NB4 (cell line): ENCODE measurements at regions not wholly inside any gene's neighbourhood (a gene's known extent, or its start where the extent isn't known, plus 50 kb on each side); places are given as distances from the start of the nearest gene placed in this dataset.

Source experiments
- DNase-seq: peaks from one replicate; pipeline ENCODE4 v3.0.0; 2010; ENCODE audit warnings: low read depth
- H3K4me3 ChIP-seq: one replicate; pipeline ENCODE4 v1.5.1; 2011; ENCODE audit warnings: mild to moderate bottlenecking, low read depth, low read length, moderate library complexity
- MAX ChIP-seq: IDR thresholded peaks from 2 replicates; pipeline ENCODE4 v1.6.1; 2011; ENCODE audit warnings: low read depth, low read length
- MYC ChIP-seq: IDR thresholded peaks from 2 replicates; pipeline ENCODE4 v1.6.1; 2011; ENCODE audit warnings: low read depth, low read length
- POLR2A ChIP-seq: IDR thresholded peaks from 2 replicates; pipeline ENCODE4 v1.6.1; 2011; ENCODE audit warnings: mild to moderate bottlenecking; ENCODE audit not compliant: insufficient read length; ENCODE audit errors: extremely low read depth
- TF ChIP-seq, protein P1 (sequence below): IDR thresholded peaks from one replicate; pipeline ENCODE4 v1.5.1; 2012; ENCODE audit warnings: low read depth, low read length

- no peak overlapping the region for H3K4me3 ChIP-seq
- no peak for DNase-seq
- TF ChIP-seq MYC (no peak), POLR2A (no peak), MAX (no peak)
- TF ChIP-seq, protein P1, sequence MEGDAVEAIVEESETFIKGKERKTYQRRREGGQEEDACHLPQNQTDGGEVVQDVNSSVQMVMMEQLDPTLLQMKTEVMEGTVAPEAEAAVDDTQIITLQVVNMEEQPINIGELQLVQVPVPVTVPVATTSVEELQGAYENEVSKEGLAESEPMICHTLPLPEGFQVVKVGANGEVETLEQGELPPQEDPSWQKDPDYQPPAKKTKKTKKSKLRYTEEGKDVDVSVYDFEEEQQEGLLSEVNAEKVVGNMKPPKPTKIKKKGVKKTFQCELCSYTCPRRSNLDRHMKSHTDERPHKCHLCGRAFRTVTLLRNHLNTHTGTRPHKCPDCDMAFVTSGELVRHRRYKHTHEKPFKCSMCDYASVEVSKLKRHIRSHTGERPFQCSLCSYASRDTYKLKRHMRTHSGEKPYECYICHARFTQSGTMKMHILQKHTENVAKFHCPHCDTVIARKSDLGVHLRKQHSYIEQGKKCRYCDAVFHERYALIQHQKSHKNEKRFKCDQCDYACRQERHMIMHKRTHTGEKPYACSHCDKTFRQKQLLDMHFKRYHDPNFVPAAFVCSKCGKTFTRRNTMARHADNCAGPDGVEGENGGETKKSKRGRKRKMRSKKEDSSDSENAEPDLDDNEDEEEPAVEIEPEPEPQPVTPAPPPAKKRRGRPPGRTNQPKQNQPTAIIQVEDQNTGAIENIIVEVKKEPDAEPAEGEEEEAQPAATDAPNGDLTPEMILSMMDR: no peak
These were observed 1652.0 kb downstream of the NCAM2 start for GRCh38 chr21:22650226-22650625.

- no peak overlapping the region for H3K4me3 ChIP-seq
- TF ChIP-seq MYC (no peak), MAX (no peak), POLR2A (no peak)
- TF ChIP-seq, protein P1: no peak
- no peak for DNase-seq
These were observed 1659.6 kb downstream of the NCAM2 start for GRCh38 chr21:22657781-22658180.

- no peak overlapping the region for H3K4me3 ChIP-seq
- DNase-seq: no peak
- TF ChIP-seq, protein P1: no peak
- no peak for TF ChIP-seq MAX
- TF ChIP-seq POLR2A: no peak
- no peak for TF ChIP-seq MYC
These were observed 1671.9 kb downstream of the NCAM2 start for GRCh38 chr21:22670148-22670547.

GRCh38 chr21:22679207-22679606 lies 1681.0 kb downstream of the NCAM2 start:
- TF ChIP-seq MAX: no peak
- no peak for TF ChIP-seq POLR2A
- TF ChIP-seq MYC: no peak
- DNase-seq: no peak
- no peak overlapping the region for H3K4me3 ChIP-seq

DNA sequence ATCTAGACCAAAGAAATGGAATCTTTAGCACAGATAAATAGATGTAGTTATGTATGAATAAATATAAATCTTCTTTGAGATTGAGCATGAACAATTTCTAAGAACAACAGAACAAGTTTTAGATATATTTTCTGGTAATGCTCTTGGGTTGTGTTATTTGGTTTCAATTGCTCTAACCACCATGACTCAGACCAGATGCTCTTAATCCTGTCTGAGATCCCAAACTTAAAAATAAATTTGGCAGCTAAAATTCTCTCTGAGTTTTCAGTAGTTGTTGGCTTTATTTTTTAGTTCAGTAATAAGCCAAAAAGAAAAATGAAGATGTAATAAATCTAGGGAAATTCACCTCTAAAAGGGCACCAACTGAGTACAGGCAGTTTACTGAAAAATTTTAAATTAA lies 1693.4 kb downstream of the NCAM2 start:
- TF ChIP-seq MAX (no peak), MYC (no peak), POLR2A (no peak)
- TF ChIP-seq, protein P1: no peak
- no peak for DNase-seq
- H3K4me3 ChIP-seq: no peak overlapping the region

- no peak for TF ChIP-seq MYC
- TF ChIP-seq POLR2A: no peak
- TF ChIP-seq, protein P1: no peak
- TF ChIP-seq MAX: no peak
- no peak for DNase-seq
- H3K4me3 ChIP-seq: no peak overlapping the region
These were observed 1705.3 kb downstream of the NCAM2 start for GRCh38 chr21:22703521-22703920.
